Chondrocyte (in vitro differentiated cells): ENCODE measurements at regions not wholly inside any gene's neighbourhood (a gene's known extent, or its start where the extent isn't known, plus 50 kb on each side); places are given as distances from the start of the nearest gene placed in this dataset.

Source experiments
- DNase-seq: peaks from one replicate; pipeline ENCODE4 v3.0.0; 2021; ENCODE audit warnings: mixed read lengths, low spot score
- H3K27ac Mint-ChIP-seq: one replicate; pipeline ENCODE4 v1.8.0; 2021; ENCODE audit warnings: mild to moderate bottlenecking, moderate library complexity, mixed read lengths; ENCODE audit not compliant: unreplicated experiment
- H3K27me3 Mint-ChIP-seq: 2 replicates; pipeline ENCODE4 v1.8.0; 2021; ENCODE audit warnings: low read depth, mixed read lengths
- H3K36me3 Mint-ChIP-seq: 2 replicates; pipeline ENCODE4 v1.8.0; 2021; ENCODE audit warnings: low read depth, mixed read lengths
- H3K4me1 Mint-ChIP-seq: 2 replicates; pipeline ENCODE4 v1.8.0; 2021; ENCODE audit warnings: low read depth, mild to moderate bottlenecking, mixed read lengths
- H3K4me3 Mint-ChIP-seq: one replicate; pipeline ENCODE4 v1.8.0; 2021; ENCODE audit warnings: mild to moderate bottlenecking, moderate library complexity, mixed read lengths; ENCODE audit not compliant: unreplicated experiment
- H3K9me3 Mint-ChIP-seq: 2 replicates; pipeline ENCODE4 v1.8.0; 2021; ENCODE audit warnings: low read depth, mixed read lengths
- CTCF ChIP-seq: fragments of 200-600 bp; sonication (generic); IDR thresholded peaks from 2 replicates; pipeline ENCODE4 v1.5.0; 2021; ENCODE audit warnings: antibody characterized with exemption, mild to moderate bottlenecking, moderate library complexity

GRCh38 chr7:49112647-49113046 is 188.3 kb downstream of the CDC14C start:
- Mint-ChIP-seq H3K4me1 (no peaks in the 10 kb centered on the region), H3K27me3 (no peaks in the 10 kb centered on the region), H3K4me3 (no peak overlapping the region), H3K27ac (no peak overlapping the region), H3K9me3 (peaks cover 8% of the 10 kb centered on the region), H3K36me3 (no peaks in the 10 kb centered on the region)
- no peak for DNase-seq
- no peak for TF ChIP-seq CTCF

- Mint-ChIP-seq H3K4me1 (no peaks in the 10 kb centered on the region), H3K27ac (no peak overlapping the region), H3K36me3 (no peaks in the 10 kb centered on the region), H3K27me3 (no peaks in the 10 kb centered on the region), H3K9me3 (peaks cover 12% of the 10 kb centered on the region), H3K4me3 (no peak overlapping the region)
- TF ChIP-seq CTCF = no peak
- no peak for DNase-seq
These were observed 195.4 kb downstream of the CDC14C start for GRCh38 chr7:49119706-49120105.

GRCh38 chr7:49125246-49125645 is 200.9 kb downstream of the CDC14C start:
- no peaks in the 10 kb centered on the region for H3K4me1 Mint-ChIP-seq
- TF ChIP-seq CTCF = no peak
- H3K27me3 Mint-ChIP-seq = peaks cover 2% of the 10 kb centered on the region
- H3K36me3 Mint-ChIP-seq = no peaks in the 10 kb centered on the region
- no peak for DNase-seq
- H3K9me3 Mint-ChIP-seq = peaks cover 12% of the 10 kb centered on the region
- no peak overlapping the region for H3K27ac Mint-ChIP-seq
- no peak overlapping the region for H3K4me3 Mint-ChIP-seq

- no peak for TF ChIP-seq CTCF
- Mint-ChIP-seq H3K4me1 (no peaks in the 10 kb centered on the region), H3K9me3 (peaks cover 11% of the 10 kb centered on the region), H3K27me3 (peaks cover 2% of the 10 kb centered on the region), H3K4me3 (no peak overlapping the region), H3K27ac (no peak overlapping the region), H3K36me3 (no peaks in the 10 kb centered on the region)
- DNase-seq = no peak
These were observed 203.1 kb downstream of the CDC14C start for GRCh38 chr7:49127359-49127913.

- no peaks in the 10 kb centered on the region for H3K36me3 Mint-ChIP-seq
- no peak for DNase-seq
- H3K4me1 Mint-ChIP-seq = no peaks in the 10 kb centered on the region
- TF ChIP-seq CTCF = no peak
- H3K27me3 Mint-ChIP-seq = no peaks in the 10 kb centered on the region
- no peak overlapping the region for H3K27ac Mint-ChIP-seq
- H3K4me3 Mint-ChIP-seq = no peak overlapping the region
- peaks cover 6% of the 10 kb centered on the region for H3K9me3 Mint-ChIP-seq
These were observed 213.6 kb downstream of the CDC14C start for GRCh38 chr7:49137978-49138377.
